ENCODE measurements at regions not wholly inside any gene's neighbourhood (a gene's known extent, or its start where the extent isn't known, plus 50 kb on each side); places are given as distances from the start of the nearest gene placed in this dataset.

DNA sequence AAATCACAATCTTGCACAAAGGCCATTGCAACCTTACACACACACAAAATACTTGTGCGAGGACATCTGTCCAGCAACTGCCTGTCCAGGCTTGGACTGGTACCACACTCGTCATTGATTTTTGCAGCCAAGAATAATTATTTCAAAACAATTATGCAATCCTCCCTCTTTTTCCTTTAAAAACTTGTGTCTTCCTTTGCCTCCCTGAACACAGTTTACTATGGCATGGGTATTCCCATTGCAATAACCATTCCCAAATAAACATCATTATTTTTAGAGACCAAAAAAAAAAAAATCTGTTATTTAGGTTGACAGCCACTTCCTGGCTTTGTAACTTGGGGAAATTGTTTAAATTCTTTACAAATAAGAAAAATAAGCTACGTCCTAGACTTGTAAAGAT, 54.0 kb downstream of the C11orf91 start:
- no peak for DNase-seq

DNA sequence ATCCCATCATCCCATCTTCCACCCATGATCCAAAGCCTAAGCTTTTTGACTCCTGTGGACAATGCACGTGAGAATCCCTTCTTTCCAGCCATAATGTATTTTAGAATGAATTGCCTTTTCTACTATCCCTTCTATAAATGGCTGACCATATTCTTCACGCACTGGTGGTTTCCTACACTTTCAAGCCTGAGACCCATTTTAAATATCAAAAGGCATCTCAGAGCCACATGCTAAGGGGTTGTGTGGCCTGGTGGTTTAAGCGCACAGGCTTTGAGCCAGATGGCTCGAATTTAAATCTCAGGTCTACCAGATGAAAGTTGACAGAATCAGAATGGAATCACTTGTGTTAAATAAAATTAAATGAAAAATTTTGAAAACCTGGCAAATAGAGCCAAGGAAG, 54.5 kb downstream of the C11orf91 start:
- DNase-seq = no peak

DNA sequence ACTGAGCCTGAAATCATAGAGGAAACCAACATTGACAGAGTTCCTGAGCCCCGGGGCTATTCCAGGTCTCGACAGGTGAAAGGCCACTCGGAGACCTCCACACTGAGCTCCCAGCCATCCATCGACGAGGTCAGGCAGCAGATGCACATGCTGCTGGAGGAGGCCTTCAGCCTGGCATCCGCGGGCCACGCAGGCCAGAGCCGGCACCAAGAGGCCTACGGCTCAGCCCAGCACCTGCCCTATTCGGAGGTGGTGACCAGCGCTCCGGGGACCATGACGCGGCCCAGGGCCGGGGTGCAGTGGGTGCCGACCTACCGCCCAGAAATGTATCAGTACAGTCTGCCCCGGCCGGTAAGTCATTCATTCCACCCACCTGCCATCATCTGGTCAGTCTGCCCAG, 54.9 kb downstream of the C11orf91 start:
- no peak for DNase-seq

DNA sequence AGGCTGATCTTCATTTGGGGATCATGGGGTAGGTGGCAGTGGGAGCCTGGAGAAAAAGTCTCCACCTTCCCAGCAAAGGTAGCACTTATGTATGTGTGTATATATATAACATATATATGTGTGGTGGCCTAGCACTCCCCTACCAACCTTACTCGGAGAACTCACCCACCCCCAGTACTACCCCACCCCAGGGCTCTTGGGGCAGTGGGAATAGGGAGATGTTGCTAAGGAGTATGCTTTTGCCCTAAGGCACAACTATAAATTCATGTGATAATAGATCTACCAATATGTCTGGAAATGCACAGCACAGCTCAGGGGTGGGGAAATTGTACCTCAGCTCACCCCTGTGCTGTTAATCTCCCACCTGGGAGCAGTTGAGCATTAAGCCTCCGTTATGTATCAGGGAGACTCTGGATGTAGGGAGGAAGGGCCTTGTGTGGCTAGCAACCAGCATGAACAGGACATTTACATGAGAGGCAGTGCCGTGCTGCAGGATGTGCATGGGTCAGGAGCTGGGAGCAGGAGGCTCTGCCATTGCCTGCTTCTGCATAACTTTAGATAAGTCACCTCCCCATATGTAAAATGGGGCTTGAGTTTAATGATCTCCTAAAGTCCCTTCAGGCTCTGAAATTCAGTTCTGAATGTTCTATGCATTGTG, 57.3 kb downstream of the C11orf91 start:
- no peak for DNase-seq

DNA sequence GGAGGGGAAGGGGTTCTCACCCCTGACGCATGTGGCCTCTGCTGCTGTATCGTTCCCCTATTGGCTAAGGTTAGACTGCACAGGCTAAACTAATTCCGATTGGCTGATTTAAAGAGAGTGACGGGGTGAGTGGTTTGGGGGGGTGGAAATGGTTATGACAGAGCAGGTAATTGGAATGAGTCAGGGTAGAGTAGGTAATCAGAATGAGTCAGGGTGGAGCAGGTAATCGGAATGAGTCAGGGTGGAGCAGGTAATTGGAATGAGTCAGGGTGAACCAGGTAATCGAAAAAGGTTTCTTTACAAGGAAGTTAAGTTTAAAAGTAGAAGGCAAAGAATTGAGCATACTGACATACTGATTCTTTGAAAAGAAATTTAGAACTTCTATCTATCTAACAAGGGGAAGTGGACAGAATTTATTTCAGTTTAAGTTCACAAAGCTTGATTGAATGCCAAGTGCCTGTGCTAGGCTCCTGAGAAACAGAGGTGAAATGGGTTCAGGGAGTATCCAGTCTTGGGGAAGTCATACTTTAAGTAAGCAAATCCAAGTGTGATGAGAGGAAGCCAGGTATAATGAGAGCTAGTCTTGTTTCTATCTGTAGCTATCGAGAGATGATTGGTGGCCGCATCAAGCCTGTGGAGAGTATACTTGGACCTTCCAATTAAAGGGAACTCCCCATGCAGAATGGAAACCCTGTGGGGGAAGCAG, 58.0 kb downstream of the C11orf91 start:
- DNase-seq = no peak

DNA sequence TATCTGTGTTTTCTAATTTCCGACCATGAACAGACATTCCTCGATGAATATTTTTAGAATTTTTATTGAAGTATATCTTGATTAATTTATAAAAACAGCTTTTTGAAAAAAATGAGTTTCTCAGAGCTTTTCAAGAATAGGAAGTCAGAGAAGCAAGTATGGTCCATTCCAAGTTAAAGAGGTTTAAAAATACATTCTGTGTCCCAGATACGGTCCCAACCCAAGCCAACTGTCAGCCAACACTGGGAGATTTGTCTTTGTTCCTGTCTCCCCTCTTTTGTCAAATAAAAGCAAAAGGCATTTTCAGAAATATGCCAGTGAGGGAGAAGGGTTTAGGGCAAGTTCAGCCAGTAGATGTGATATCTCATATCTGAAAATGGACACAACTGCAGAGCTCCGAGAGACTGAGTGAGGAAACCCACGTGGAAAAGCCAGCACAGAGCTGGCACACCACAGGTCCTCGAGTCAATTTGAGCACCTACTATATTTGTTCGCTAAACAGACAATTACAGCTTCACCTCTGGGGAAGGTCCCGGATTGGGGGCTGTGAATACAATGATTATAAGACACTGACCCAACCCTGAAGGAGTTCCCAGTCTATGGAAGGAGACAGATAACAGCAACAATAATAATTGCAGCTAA, 59.8 kb downstream of the C11orf91 start:
- DNase-seq = no peak

DNA sequence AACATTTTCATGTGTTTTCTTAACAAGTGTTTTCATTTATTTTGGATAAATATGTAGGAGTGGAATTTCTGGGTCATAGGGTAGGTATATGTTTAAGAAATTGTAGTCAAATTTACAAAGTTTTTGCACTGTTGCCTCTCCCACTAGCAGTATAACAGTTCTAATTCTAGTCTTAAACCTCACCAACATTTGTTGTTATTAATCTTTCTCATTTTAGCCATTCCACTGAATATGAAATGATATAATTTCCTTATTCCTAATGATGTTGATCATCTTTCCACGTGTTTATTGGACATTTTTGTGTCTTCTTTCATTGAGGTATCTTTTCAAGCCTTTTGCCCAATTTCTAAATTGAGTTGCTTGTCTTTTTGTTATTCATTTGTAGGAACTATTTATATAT, 62.0 kb downstream of the C11orf91 start:
- no peak for DNase-seq

DNA sequence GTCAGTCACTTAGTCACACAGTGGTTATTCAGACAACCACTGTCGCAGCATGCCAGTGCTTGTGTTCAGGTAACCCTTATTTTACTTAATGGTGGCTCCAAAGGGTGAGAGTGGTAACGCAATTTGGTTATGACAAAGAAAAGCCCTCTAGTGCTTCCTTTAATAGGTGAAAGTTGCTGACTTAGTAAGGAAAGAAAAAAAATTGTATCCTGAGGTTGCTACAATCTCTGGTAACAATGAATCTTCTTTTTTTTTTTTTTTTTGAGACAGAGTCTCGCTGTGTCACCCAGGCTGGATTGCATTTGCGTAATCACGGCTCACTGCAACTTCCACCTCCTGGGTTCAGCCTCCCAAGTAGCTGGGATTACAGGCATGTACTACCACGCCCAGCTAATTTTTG, 64.5 kb downstream of the C11orf91 start:
- no peak for DNase-seq

DNA sequence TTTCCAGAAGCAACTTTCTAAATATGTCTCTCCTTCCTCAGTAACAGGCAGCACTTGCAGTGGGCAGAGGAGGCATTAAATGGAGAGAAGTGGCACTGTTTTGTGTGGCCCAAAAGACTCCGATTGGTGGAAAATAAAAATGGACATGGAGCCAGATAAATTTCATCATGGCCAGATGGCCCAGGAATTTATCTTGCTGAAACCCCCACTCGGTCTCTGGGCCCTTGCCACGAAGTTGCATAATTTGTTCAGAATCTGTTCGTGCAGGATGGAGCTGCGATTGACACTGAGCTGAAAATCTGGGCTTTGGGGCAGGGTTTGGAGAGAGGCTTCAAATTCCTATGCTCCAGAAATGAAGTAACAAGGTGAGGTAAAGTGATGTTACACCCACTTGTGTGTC, 65.5 kb downstream of the C11orf91 start:
- DNase-seq = no peak

DNA sequence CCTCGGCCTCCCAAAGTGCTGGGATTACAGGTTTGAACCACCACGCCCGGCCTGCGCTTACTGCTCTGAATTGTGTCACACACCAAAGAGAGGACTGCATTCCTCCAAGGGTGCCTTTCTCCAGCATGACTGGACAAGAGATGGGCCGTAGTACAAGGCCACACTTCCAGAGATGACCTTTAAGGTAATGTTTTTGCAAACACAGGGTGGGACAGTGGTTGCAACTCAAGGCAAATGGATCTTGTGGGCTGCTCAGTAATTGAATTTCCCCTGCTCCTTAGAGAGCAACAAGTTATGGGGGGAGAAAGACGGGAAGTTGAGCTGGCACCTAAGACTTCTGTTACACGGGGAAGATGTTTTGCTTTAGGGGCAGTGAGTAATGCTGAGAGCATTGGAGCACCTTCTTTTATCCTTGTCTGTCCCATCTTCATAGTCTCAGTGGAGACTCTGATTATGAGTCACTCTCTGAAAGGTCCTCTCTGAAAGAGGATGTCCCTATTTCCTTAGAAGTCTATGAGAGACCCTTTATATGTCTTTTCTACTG, 66.3 kb downstream of the C11orf91 start:
- no peak for DNase-seq

DNA sequence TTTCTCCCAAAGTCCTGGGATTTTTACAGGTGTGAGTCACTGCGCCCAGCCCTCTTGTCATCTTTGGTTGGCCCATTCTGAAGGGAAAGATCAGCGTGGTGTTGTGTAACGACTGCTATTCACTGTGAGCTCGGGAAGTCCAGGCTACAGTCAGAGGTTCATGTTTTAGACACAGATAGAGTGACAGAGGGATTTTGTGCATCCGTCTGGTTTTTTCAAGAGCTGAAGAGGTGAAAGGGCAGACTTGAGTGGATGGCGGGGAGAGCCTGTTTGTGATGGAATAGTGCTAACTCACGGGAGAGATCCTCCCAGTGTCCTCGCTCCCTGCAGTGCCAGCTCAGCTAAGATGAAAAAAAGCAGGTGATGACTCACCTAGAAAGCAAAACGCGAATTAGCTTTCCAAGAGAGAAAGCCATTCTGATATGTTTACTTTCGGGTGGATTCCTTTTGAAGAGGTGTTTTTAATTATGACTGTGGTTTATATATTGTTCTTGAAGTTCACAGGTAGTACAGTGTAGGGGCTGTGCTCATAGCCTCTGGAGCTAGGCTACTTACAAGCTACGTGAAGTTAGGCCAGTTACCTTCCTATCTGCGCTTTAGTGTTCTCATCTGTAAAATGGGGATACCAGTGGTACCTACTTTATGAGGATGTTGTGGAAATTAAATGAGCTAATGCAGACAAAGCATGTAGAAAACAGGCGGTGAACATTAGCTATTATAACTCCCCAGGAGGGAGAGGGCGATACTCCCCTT, 67.2 kb downstream of the C11orf91 start:
- no peak for DNase-seq

DNA sequence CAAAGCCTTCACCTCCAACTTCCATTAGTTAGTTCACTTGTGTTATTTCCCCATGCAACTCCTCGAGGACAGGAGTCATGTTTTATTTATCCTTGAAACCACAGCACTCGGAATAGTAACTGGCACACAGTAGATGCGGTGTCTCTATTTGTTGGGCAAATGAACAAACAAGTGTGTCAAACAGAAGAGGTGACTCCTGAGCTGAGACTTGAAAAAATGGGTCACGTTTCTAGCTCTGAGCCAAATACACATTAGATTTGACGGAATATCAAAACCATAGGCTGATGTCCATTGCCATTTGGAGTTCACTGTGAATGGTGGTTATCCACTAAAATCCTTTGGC, 68.9 kb downstream of the C11orf91 start:
- no peak for DNase-seq

DNA sequence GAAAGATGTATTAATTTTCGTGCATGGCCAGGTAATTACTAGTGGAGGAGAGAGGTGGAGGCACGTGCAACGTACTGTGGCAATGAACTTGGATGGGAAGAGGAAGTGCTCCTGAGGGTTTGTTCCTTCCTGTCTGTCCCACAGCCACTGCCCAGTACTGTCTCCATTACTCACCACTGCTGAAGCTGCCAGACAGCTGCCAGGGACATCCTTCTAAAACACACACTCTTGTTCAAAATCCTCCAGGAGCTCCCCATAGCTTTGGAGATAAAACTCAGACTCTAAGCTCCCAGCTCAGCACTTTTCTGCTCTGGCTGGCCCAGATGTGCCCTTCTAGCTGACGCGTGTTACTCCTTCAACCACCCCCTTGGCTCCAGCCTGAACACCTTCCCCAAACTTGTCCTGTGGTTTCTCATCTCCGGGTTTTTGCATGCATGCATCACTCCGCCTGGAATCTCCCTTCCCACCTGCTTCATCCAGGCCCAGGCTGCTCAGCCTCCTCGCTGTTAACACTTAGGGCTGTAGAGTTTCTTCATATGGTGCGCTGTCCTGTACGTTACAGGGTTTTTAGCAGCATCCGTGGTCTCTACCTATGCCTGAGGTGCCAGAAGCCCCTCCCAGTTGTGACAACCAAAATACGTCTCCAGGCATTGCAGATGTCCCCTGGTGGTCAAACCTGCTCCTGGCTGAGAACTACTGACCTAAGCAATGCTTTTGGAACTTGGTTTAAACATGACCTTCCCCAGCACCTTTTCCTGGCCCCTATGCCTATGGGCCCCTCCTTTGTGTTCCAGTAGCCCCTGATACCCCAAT, 69.5 kb downstream of the C11orf91 start:
- DNase-seq = no peak

DNA sequence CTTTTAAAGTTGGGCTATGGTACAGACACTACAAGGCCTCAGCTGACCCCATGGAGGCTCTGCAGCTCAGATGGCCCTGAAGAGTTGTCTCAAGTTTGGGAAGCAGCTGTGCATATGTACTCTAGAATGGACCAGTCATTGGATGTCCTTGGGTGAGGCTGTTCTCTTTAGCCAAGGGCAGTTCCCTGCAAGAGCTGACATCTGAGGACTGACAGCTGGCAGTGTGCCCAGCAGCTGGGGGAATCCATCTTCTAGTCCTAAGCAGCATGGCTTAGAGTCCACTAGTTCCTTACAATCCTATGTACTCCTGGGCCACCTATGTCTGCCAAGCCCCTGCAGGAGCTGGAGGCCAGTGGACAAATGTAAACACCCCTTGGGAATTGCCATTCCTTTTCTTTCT, 76.5 kb downstream of the C11orf91 start:
- DNase-seq = peak; percentile 76

DNA sequence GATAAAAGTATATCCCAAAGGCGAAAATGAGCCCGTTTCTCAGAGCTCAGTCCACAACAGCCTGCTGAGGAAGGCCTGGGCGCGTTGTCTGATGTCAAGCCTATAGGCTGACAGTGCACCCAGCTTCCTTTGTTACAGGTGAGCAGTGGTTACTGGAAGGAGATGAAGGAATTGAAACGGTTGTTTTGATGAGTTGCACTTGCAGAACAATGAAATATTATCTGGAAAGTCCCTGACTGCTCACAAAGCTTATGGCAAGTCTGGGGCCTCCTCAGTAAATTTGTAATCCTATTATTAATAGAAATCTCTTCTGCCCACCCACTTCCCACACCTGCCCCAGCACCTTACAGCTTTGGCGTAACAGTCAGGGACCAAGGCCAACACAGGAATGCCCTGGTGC, 77.8 kb downstream of the C11orf91 start:
- DNase-seq = no peak

DNA sequence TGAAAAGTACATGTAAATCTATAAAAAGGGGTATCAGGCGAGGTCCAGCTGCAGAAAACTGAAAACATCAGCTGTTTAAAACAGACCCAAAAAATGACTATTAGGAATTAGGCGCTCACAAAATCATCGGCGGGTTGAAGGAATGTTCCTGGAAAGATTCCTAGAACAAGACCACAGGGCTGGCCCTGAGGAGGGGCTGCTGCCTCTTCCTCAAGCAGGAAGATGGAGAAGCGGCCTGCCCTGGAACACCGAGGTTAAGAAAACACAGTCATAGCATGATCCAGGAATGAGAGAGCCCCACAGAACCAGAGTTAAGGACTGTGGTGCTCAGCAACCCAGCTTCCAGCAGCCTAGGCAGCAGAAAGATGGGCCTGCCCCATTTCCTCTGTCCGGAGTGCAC, 78.4 kb downstream of the C11orf91 start:
- peak; percentile 79 for DNase-seq

DNA sequence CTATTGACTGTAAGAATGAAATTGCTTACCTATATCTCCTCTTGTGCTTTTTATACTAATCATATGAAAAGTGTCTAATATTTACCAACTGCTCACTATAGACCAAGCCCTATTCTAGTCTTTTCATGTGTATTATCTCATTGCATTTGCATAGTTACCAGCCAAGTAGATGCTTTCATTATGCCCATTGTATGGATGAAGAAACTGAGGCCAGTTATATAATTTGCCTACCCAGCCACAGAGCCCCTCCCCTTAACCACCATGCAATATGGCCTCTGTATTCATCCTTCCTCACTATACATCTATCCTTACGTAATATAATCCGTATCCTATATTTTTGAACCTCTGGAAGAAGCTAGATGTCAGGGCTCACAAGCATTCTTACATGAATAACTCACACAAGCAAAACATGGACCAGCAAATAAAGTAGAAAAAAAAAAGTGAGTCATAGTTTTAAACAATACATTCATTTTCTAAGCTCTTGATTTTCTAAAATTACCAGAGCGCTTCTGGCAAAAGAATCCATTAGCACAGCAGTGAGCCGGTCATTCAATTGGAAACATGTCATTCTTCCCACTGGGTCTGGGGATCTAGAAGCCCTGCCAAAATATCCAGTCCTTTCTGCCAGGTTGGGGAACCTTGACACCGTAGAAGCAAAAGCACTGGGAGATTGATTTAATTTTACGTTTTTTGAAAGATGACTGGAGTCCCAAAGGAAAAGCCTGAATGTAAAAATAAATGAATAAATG, 80.0 kb downstream of the C11orf91 start:
- DNase-seq = peak; percentile 67

DNA sequence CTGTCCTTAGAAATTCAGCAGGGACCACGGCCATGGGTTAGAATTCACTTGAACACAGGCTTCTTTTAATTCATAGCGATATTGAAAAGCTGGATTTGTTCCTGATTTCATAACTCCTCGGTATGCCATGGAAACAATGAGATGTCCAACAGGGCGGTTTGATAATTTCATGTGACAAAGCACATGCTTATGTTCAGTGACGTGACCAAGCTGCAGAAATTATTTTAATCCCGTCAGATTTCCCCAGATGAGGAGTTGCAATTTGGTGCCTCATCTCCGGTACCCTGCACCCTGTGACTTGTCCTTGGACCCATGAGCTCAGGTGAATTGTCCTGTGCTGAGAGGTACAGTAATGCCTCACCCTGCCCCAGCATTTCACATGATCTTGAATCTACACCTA, 81.7 kb downstream of the C11orf91 start:
- no peak for DNase-seq

DNA sequence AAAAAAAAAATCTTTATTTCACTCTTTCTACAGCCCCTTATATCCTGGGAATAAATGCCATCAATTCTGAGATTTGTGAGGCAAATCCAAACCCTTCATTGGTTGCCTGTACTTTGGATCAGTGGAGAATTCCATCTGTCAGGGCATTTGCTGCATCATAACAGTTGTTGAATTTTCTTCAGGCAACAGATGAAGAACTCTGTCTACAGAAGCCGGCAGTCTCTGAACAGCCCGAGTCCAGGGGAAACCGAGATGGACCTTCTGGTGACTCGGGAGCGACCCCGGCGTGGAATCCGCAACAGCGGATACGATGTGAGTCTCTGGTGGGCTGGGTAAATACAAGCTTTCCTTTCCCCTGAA, 82.3 kb downstream of the C11orf91 start:
- DNase-seq = no peak

DNA sequence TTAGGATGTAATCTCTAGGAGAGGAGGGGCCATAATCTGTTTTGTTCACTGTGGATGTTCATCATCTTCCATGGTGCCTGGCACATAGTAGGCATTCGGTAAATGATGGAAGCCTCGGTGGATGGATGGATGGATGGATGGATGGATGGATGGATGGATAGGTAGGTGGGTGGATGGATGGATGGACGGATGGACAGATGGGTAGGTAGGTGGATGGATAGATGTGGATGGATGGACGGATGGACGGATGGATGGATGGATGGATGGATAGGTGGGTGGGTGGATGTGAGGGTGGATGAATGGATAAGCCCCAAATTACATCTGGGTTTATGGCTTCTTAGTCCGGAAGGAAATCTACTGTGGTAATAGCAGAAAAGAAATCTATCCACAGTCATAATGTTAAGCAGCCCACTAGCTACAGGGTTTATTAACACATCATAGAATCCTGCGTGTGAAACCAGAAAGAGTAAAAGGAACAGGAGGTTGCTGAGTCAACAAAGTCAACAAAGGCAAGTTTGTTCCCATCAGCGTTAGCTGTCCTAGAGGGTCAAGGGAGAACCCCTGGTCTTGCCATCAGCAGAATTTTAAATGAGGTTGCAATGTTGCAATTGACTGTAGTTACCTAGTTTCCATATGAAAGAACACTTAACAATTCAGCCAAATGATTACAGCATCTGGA, 82.8 kb downstream of the C11orf91 start:
- DNase-seq = no peak

DNA sequence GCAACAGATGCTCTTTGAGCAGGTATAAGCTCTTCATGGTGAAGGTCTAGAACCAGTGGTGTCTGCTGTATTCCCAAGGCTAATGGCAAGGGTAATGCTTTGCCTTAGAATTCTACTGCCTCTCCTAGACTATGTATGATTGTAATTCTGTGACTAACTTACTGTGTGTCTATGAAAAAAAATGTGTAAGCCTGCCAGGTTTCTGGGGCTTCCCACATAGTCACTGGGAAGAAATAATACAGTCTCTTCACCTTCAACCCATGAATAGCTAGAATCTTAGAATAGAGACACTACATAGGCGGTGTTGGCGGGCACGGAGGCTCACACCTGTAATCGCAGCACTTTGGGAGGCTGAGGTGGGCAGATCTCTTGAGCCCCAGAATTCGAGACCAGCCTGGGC, 84.1 kb downstream of the C11orf91 start:
- DNase-seq = no peak
